ENCODE measurements at regions not wholly inside any gene's neighbourhood (a gene's known extent, or its start where the extent isn't known, plus 50 kb on each side); places are given as distances from the start of the nearest gene placed in this dataset.

DNA sequence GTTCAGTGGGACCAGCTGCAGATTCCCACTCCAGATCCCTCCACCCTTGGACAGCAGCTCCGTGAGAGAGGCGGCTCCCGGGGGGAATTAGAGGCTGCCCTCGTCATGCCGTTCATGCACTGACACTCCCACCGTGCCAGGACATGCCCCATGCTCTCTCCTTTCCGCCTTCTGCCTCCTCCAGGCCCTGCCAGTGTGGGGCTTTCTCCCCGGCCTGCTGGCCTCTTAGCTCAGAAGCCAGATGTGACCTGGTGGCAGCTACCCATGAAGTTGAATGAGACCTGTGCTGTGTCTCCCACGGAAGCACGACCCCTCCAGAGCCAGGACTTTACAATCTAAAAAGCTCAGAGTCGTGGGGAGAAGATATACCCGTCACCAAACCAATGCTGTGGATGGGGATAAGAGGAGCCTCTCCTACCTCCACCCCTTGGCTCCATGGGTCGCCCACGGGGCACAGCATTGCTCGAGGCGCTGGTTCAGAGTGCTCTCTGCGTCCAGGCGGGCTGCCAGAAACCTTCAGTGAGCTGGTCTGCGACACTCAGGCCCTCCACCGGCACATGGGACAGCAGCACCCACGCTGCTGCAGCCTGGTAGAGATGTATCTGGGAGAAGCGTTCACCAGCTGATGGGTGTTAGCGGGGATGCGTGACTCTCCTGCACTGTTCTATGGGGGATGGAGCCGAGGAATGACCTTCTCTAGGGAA is 111.0 kb upstream of the GPC1 start:
- no peak for DNase-seq

DNA sequence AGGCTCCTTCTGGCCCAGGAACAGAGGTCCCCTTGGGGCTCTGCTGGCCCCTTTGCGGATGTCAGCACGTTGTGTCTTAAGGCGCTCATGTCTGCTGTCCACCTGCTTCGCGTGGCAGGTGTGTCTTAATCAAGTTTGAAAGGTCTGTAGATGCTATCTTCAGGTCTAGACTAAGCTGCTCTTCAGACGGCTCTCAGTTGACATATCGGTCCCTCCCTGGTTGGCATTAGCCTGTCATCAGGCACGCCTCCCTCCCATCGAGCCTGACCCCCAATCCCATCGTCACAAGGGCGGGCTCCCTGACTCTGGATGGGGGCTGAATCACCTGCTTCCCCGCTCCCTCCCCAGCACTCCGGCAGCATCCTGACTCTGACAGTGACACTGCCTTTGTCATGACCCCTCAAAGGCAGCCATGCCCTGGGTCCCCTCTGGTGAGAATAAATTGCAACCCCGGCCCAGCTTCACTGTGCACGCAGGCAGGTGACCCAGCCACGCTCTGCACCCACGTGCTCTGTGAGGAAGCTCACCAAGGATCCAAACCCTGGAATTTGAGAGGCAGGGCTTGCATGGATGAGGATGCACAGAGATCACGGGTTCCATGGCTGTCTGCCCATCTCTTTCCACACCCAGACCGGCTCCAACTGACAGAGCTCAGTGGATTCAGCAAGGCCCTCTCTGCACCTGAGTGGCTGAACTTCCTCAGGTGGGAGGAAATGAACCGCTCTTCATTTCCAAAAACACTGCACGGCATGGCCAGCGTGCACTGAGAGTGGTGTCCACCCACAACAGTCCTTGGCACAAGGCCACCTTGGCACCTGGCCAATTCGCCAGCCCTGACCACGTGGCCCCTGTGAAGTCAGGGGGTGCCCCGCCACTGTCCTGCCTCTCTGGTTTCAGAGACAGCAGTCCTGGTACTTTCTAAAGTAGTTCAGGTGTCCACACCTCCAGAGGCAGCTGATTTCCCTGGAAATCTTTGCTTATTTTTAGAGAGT is 110.2 kb upstream of the GPC1 start:
- DNase-seq, result no peak

DNA sequence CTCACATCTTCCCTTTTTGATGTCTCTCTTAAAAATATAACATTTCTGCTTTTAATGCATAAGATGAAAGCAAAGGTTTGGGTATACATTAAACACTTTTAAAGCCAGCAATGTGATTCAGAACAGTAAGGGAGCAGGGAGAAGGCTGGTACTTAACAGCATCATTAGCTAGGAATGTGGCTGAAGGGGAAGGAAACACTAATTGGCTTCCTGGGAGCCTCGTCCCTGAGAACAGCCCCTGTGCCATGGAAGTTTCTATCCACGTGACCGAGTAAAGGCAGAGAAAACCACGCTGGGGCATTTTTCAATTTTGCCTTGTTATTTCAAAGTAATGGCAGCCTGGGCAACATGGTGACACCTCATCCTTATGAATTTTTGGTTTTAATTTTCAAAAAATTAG is 109.2 kb upstream of the GPC1 start:
- no peak for DNase-seq

DNA sequence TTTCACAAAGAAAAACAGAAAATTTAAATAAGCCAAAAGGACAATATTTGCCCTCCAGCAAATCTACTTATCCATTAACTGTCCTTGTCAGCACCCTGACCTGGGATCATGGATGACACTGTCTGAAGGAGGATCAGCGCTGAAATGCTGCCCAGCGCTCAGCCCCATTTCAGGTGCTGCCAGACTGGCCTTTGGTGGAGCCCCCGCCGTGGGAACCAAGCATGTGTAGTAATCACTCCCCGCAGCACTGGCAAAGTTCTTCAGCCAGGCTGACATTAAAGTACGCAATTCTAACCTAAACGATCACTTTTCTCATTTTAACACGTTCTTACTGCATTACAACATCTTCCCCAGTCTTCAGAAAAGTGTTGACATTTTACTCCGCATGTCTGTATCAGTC is 108.6 kb upstream of the GPC1 start:
- no peak for DNase-seq

DNA sequence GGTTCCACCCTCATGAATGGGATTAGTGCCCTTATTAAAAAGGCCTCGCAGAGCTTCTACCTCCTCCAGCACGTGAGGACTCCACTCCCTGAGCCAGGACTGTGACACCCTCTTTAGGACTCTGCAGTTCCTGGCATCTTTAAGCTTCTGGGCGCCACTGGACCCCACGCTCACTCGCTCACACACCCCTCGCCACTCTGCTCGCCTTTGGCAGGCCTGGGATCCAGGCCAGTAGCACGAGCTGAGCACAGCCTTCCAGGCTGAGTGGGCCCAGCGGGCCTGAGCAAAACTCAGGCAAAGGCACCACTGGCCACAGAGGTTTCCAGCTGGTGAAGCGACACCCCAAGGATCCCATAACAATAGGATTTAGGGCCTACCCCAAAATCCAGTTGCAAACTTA is 107.9 kb upstream of the GPC1 start:
- no peak for DNase-seq

DNA sequence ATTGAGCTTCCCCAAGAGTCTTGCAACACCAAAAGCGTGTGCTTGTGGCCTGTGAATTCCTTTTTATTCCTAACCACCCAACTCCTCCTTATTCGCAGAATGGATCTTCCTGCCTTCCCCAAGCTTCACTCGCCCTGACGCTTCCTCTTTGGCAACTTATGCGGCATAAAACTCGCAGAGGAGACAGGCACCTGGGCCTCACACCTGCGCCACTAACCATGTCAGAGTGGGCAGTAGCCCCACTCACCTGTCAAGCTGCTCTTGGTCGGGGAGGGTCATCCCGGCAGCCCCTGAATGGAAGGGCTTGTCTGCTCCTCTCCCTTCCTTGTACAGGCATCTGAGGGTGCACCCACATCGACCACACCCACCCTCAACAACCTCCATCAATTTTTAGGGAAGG is 106.9 kb upstream of the GPC1 start:
- no peak for DNase-seq

DNA sequence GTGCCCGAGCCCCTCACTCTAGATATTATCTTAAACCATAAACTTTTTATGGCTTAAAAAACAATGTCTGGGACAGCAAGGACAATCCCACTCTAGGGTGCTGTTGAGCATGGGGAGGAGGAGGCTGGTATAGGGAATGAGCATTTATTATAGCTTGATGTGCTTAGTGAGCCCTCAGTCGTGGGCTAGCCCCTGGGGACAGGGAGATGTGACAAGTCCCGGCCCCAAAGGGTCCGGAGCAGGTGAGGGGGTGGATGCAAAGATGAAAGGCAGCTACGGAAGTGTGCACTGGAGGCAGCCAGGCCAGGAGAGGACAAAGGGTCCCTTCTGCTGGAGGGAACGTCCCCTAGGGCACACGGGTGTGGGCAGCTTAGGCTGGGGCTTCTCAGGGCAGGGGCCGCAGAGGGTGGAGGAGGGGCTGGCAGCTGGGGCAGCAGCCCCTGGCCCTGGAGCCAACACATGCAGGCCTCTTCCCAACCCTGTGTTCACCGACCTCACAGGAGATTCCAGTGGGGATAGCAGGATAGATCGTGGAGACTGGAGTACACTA is 106.3 kb upstream of the GPC1 start:
- no peak for DNase-seq

DNA sequence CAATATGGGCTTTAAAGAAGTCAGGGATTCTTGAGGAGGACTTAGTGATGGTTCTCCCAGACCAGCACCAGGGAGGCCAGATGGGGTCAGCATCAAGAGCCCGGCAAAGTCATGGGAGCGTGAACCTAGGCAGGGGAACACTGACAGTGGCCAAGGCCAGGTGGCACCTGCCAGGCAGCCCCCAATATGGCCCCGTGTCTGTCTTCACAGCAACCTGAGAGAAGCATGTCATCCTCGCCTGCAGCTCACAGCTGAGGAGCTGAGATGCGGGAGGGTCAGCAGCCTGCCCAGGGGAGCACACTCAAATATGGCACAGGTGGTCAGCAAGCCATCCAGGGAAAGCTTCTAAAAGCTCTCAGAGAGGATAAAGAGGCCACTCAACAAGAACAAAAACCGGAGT is 105.7 kb upstream of the GPC1 start:
- no peak for DNase-seq

DNA sequence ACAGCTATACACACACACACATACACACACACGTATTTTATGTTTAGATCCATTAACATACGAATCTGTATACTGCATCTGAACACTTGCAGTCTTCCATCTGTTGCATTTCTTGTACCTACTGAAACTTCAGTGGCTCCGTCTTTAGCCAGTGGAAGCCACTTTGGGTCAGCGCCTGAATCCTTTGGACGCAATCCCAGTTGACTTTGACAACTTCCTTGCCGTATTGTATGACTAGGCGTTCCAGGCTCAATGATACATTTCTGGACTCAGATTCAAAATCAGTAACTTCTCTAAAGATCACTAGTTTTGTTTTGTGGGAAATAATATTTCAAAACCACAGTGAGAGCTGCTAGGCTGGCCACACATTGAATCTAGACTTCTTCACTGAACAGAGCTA is 101.5 kb upstream of the GPC1 start:
- no peak for DNase-seq

DNA sequence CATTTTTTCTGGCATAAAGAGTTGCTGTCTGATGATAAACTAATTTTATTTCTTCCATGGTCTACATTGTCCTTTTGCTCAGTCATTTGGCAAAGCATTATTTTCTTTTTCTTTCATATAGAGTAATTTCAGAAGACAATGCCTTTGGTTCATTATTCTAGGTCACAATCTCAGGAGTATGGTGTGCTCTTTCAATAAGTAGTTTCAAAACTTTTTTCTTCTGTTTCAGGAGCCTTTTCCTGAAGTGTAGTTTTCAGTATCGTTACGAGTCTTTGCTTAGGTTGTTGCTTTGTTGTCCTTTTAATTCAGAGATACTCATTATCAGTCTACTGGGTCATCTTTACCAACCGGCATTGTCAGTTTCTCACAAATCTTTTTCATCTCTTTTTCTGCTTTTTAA is 100.4 kb upstream of the GPC1 start:
- no peak for DNase-seq

DNA sequence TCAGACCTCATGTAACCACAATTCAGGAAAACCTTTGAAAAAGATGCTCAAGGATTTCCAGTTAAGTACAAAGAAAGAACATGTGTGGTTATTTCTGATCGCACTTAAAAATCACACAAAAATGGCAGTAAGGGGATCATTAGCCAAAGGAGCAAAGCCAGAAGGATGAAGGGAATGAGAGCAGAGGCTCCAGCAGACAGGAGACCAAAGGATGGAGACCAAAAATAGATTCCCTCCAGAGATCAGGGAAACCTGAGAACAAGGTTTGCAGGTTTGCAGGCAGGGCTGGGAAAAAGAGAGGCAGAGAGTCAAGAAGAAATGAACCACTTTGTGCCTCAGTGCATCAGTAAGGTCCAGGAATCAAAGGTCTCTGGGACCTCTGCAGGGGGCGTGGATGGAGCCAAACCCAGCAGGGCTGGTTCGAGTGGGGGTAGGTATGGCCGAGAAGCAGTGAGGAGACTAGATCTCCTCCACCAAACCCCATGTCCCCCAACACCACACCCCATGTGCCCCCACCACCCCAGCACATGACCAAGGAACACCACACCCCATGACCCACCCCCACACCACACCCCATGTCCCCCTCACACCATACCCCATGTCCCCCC is 98.5 kb upstream of the GPC1 start:
- no peak for DNase-seq

DNA sequence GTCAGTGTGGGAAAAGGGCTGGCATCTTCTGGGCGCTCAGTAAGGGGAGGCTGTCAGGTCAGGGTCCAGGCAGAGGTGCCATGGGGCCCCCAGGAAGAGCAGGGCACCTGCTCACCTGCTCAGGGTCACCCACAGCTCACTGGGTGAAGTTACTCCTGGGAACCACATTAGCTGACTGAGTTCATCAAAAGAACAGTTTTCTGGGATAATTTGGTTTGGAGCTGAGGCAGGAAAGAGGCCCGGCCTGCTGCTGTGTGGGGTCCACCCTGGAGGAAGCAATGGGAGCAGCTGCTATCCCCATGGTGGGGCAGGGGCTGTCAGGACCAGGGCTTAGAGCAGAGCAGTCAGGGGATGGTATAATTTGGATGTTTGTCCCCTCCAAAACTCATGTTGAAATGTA is 97.2 kb upstream of the GPC1 start:
- no peak for DNase-seq

DNA sequence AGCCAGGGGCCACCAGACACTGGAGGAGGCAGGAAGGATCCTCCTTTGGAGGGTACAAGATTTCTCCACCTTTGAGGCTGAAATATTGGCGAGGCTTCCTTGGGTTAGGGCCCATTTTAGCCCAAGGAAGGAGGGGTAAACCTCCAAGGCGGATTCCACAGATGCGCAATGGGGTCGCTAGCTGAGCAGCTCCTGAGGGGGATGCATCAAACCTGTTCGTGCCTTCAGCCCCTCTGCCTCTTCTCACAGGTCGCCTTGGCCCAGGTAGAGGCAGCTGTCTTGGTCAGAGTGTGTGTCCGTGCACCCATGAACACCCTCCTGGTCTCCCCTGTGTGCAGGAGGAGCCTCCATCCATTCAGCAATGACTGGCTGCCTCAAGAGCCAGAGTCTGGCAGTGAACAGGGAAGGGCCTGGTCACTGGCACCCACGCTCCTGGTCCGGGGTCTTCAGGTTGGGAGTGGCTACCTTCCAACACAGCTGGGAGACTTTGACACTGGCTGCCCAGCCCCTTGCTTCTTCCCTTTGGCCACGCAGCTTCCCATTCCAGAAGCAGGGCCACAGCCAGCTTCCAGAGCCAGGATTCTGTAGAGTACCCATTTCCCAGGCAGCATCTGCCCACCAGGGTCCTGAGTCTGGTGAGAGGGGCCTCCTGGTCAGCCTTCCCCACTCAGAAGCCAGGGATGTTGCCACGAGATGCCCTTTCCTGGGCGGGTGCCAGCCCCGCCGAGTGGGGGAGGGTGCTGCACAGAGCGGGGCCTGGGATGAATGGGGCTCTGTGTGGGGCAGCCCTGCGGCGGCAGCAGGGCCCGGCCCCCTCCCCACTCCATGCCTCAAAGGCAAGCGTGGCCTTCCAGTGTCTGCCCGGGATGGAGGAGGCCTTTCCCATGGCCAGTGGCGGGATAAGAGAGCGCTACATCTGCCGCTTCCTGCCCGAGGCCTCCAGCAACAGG is 95.8 kb upstream of the GPC1 start:
- DNase-seq, result no peak

DNA sequence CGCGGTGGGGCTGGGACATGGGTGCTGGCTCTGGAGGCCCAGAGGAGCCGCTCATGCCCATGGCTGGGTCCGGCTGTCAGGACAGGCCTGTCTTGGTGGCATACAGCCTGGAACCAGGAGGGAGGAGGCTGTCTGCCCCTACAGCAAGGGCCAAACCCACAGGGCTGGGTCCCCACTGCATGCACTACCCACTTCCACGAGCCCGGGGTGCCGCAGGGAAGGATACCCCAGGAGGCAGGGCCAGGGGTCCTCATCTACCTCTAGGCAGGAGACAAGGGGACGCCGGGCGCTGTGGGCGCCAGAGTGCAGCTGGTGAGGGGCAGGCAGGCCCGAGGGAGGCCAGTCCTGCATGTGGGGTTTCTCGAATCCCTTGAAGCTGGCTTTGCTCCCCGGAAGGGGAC is 95.1 kb upstream of the GPC1 start:
- DNase-seq, result no peak

DNA sequence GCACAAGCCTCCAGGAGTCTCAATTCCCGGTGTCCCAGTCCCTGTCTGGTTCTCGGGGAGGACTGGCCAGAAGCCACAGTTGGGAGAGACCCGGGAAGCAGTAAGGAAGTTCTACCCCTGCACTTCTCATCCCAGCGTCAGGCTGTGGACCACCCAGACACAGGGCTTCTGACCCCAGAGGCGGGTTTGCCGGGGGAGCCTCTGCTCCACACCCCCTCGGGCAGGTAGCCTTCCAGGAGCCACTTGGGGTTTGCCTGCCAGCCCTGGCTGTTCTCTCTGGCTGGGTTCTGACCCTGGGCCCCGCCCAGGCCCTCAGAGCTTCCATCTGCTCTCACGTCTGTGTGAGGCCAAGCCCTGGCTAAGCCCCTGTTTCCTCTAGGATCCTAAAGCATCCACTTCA is 94.4 kb upstream of the GPC1 start:
- DNase-seq, result no peak

DNA sequence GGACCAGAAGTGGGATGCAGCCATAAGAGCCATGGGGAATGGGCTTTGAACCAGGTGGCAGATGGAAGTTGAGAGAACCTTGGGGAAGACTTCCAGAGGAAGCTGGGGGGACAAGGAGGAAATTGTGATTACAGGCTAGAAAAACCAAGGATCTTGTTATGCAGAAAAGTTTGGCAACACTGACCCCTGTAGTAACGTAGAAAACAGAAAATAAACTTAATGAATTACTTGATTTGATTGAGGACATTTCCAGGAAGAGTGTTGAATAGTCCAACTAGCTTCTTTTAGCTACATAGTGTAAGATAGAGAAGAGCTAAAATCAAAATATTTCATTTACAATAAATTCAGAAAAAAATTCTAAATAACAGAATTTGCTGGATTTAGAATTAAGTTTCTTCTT is 91.9 kb upstream of the GPC1 start:
- no peak for DNase-seq

DNA sequence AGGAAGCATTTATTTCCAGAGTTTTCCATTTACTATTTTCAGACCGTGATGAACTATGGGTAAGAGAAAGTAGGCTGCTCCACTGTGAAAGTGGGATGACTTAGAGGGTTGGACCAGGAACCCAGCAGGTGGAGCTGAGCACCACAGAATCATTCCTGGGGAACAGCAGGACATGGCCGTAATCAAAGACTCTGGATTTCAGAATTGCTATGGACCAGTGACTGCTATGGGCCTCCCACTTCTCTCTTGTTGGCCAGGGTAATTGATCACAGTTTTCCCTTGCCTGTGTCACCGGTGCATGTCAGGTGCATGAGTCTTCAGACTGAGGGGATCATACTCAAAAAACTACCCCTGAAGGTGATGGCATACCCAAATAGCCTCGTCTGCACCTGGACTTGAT is 90.6 kb upstream of the GPC1 start:
- DNase-seq, result no peak

DNA sequence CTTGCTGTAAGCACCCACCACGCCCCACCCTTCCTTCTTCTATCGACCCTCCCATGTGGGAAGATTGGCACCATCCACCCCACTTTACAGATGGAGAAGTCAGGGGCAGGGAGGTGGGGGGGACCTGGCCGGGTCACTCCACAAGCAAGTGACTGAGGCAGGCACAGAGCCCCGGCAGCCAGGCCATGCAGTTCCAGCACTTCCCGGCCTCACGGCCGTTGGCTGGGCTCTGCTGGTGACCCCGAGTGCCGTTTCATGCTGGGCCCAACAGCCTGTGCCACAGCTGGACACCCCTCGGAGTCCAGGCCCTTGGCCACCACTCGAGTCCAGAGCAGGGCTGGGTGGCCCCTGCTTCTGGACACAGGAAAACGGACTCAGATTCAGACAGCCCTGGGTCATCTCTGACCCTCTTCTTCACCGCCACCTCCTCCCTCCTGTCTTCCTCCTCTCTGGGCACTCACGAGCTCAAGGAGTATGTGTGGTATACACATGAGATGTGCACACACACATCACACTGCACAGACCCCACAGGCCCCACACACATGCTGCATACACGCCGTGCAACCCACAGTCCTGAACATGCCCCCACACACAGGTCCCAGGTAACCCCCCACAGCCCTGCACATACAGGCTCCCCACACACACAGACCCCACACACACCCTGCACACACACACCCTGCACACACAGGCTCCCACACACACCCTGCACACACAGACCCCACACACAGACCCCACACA is 89.3 kb upstream of the GPC1 start:
- no peak for DNase-seq

DNA sequence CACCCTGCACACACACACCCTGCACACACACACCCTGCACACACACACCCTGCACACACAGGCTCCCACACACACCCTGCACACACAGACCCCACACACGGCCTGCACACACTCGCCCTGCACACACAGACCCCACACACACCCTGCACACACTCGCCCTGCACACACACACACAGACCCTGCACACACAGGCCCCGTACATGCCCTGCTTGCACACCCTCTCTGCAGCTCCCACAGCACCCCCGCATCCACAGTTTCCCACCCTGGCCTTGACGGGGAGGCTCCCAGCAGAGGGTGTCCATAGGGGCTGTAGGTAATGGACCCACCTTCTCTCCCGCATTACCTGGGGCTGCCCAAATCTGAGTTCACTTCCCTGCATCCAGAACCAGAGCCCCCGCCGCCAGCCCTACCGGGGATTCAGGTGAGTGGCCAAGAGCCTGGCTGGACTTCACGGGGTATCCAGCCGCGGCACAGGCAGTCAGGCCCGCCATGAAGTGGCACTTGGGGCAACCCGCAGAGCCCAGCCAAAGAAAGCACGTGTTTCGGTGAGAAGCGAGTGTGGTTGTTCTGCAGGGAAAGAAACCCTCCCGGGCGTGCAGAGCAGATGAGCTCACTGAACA is 88.6 kb upstream of the GPC1 start:
- DNase-seq, result no peak

DNA sequence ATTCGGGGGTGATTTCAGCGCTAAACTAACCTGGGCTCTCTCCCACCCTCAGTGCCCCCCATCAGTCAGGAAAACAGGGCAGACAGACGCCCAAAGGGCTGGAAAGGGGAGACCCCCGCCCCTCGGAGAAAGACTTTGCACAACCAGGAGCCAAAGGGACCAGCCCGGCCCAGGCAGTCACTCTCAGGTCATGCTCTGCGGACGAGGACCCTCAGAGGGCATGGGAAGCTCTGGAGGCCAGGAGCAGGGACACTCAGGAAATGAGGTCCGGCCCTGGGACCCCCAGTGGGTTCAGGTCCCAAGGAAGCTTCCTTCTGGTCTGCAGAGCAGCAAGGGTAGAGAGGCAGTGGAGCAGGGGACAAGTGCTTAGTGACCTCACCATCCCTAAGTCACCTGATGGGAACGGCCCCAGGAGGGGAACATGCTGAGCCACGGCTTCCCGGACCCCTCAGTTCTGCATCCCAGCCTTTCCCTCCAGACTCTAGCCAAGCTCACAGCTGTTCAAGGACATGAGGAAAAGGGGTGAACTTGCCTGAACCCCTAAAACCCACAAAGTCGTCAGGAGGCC is 88.0 kb upstream of the GPC1 start:
- DNase-seq, result no peak

DNA sequence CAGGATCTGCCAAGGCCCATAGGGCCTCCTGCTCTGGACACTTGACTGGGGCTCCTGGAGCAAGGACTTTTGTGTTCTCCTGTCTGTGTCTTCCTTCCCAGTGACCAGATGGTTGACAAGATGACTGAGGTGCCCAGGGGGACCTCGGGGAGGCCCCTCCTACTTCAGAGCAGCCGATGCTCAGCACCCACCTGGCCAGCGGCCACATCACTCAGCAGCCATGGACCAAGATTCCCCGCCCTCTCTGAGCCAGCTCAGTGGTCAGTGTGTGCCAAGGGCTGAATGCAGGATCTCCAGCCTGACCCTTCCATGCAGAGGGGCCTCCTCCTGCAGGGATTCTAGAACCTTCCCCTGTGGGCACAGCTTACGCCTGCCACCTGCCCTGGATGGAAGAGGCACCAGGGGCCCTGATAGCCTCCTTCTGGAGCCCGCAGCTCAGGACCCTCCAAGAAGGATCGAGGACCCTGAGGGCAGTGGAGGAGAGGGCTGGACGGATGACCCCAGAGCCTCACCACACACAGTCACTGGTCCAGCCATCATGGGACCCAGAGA is 87.4 kb upstream of the GPC1 start:
- no peak for DNase-seq
